Transverse colon (tissue), 4 donors: ENCODE measurements at regions not wholly inside any gene's neighbourhood (a gene's known extent, or its start where the extent isn't known, plus 50 kb on each side); places are given as distances from the start of the nearest gene placed in this dataset.

Experiments
- POLR2A ChIP-seq: fragments of 450-650 bp; IDR thresholded peaks from one replicate; pipeline ENCODE4 v1.6.1; 2016; ENCODE audit warnings: antibody characterized with exemption, mild to moderate bottlenecking, moderate library complexity
- POLR2AphosphoS5 ChIP-seq, 3 donors: sonication (generic); formaldehyde crosslinking; IDR thresholded peaks; one replicate each; pipeline ENCODE4 v1.6.1; 2016; ENCODE audit warnings: antibody characterized with exemption in 3 of 3
- TF ChIP-seq, protein P1 (sequence below), 5 experiments: fragments of 200-600 bp in 3 of 5; fragments of 450-650 bp in 2 of 5; sonication (generic) in 3 of 5; IDR thresholded peaks; 1 replicate in 2 of 5; 2 replicates in 3 of 5; pipeline ENCODE4 v1.5.1; 2016 to 2017; ENCODE audit warnings: antibody characterized with exemption in 5 of 5, inconsistent platforms in 3 of 5, mild to moderate bottlenecking in 2 of 5, moderate library complexity in 1 of 5

- TF ChIP-seq, protein P1, sequence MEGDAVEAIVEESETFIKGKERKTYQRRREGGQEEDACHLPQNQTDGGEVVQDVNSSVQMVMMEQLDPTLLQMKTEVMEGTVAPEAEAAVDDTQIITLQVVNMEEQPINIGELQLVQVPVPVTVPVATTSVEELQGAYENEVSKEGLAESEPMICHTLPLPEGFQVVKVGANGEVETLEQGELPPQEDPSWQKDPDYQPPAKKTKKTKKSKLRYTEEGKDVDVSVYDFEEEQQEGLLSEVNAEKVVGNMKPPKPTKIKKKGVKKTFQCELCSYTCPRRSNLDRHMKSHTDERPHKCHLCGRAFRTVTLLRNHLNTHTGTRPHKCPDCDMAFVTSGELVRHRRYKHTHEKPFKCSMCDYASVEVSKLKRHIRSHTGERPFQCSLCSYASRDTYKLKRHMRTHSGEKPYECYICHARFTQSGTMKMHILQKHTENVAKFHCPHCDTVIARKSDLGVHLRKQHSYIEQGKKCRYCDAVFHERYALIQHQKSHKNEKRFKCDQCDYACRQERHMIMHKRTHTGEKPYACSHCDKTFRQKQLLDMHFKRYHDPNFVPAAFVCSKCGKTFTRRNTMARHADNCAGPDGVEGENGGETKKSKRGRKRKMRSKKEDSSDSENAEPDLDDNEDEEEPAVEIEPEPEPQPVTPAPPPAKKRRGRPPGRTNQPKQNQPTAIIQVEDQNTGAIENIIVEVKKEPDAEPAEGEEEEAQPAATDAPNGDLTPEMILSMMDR (IDR thresholded peaks at IDR 0.05): no peak
- TF ChIP-seq POLR2A: no peak
- no peak for TF ChIP-seq POLR2AphosphoS5 (IDR thresholded peaks at IDR 0.05)
Observed at GRCh38 chr3:191105418-191105817, 93.6 kb upstream of the OSTN start.
